Peyer's patch (tissue), 4 donors: ENCODE measurements at regions not wholly inside any gene's neighbourhood (a gene's known extent, or its start where the extent isn't known, plus 50 kb on each side); places are given as distances from the start of the nearest gene placed in this dataset.

Experiments
- CTCF ChIP-seq, 6 experiments: fragments of 450-650 bp in 4 of 6; fragments of 200-600 bp in 2 of 6; sonication (generic) in 1 of 6; IDR thresholded peaks; one replicate each; pipeline ENCODE4 v1.5.1; 2017 to 2019; ENCODE audit warnings: antibody characterized with exemption in 6 of 6, mild to moderate bottlenecking in 3 of 6, moderate library complexity in 1 of 6
- POLR2A ChIP-seq, 2 donors: fragments of 450-650 bp; IDR thresholded peaks; one replicate each; pipeline ENCODE4 v1.5.1; 2017; ENCODE audit warnings: antibody characterized with exemption in 2 of 2, mild to moderate bottlenecking in 2 of 2, moderate library complexity in 2 of 2

- no peak for TF ChIP-seq POLR2A (IDR thresholded peaks at IDR 0.05)
- TF ChIP-seq CTCF (IDR thresholded peaks at IDR 0.05), result no peak
These were observed 606.0 kb downstream of the HDGFL1 start for GRCh38 chr6:23175391-23175790.
